NOMO-1 (cell line): ENCODE measurements at regions not wholly inside any gene's neighbourhood (a gene's known extent, or its start where the extent isn't known, plus 50 kb on each side); places are given as distances from the start of the nearest gene placed in this dataset.
"Not testable (repeated sequence)": the region's sequence is repeated elsewhere in the genome, so short reads cannot be mapped to it uniquely, and the experiment has no call there.

Experiments used
- DNase-seq, 2 experiments: peaks; one replicate each; lab custom pipeline; 2025; ENCODE audit not compliant: unreplicated experiment in 2 of 2; lab: John Stamatoyannopoulos, UW

- DNase-seq, result no peak
Measured at GRCh38 chr12:17369556-17369955, 720.4 kb downstream of the RERGL start.

GRCh38 chr12:17361224-17361623 lies 728.8 kb downstream of the RERGL start:
- no peak for DNase-seq

- DNase-seq, result peak in 1 of 2 experiments; percentile 41
Measured at GRCh38 chr12:17358835-17359234, 731.2 kb downstream of the RERGL start.

- DNase-seq, result no peak
Measured at GRCh38 chr12:17357396-17357795, 732.6 kb downstream of the RERGL start.

- peak in 1 of 2 experiments; percentile 1 for DNase-seq
Measured at GRCh38 chr12:17352164-17352563, 737.8 kb downstream of the RERGL start.

GRCh38 chr12:17348311-17348710 lies 741.7 kb downstream of the RERGL start:
- DNase-seq, result no peak

- no peak for DNase-seq
Measured at GRCh38 chr12:17344649-17345048, 738.7 kb upstream of the LMO3 start.

- no peak for DNase-seq
Measured at GRCh38 chr12:17342381-17342961, 736.5 kb upstream of the LMO3 start.

GRCh38 chr12:17335487-17335886 lies 729.5 kb upstream of the LMO3 start:
- no peak for DNase-seq

- DNase-seq, result no peak
Measured at GRCh38 chr12:17334784-17335183, 728.8 kb upstream of the LMO3 start.

GRCh38 chr12:17333287-17333686 lies 727.3 kb upstream of the LMO3 start:
- no peak for DNase-seq

GRCh38 chr12:17326649-17327048 lies 720.7 kb upstream of the LMO3 start:
- DNase-seq, result no peak

- DNase-seq, result no peak
Measured at GRCh38 chr12:17322090-17322489, 716.1 kb upstream of the LMO3 start.

GRCh38 chr12:17304503-17305347 lies 698.8 kb upstream of the LMO3 start:
- DNase-seq, result no peak

- no peak for DNase-seq
Measured at GRCh38 chr12:17302001-17302400, 696.0 kb upstream of the LMO3 start.

- no peak for DNase-seq
Measured at GRCh38 chr12:17301544-17301943, 695.6 kb upstream of the LMO3 start.

GRCh38 chr12:17296882-17297281 lies 690.9 kb upstream of the LMO3 start:
- no peak for DNase-seq

GRCh38 chr12:17286874-17287273 lies 680.9 kb upstream of the LMO3 start:
- DNase-seq, result no peak

GRCh38 chr12:17284873-17285272 lies 678.9 kb upstream of the LMO3 start:
- DNase-seq, result no peak

GRCh38 chr12:17283563-17283962 lies 677.6 kb upstream of the LMO3 start:
- DNase-seq, result no peak

- not testable (repeated sequence) for DNase-seq
Measured at GRCh38 chr12:17282169-17282568, 676.2 kb upstream of the LMO3 start.

GRCh38 chr12:17278946-17279345 lies 673.0 kb upstream of the LMO3 start:
- no peak for DNase-seq
